ENCODE measurements at regions not wholly inside any gene's neighbourhood (a gene's known extent, or its start where the extent isn't known, plus 50 kb on each side); places are given as distances from the start of the nearest gene placed in this dataset.

DNA sequence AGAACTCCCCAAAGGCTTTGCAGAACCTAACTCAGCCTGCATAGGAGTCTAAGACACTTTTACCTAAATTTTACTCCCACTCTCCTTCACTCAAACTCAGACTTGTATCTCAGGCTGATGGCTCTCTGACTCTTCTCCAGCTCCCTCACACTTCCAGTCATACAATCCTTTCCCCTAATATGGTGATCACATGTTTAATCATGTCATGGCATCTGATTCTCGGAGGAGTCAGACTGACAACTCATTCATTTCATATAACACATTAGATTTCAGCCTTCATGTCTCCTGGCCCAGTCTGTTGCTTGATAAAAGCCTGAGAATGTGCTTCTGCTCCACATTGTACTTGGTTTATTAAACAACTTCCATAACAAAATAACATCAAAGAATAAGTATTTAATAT, 1503.9 kb upstream of the TENM4 start:
- in situ Hi-C loops (cut with MboI; ENCODE audit: low sequenced_read_pairs) = no loop called here
- no peaks in the 10 kb centered on the region for H3K79me1 ChIP-seq (ENCODE audit: low read depth in 1 of 2, low read length in 2 of 2)
- no peak overlapping the region for H4K8ac ChIP-seq (ENCODE audit: low read depth in 2 of 2, low read length in 2 of 2)
- no peak overlapping the region for H3K14ac ChIP-seq (replicated peaks; ENCODE audit: low read depth, low read length)
- no peak overlapping the region for H2AK5ac ChIP-seq (ENCODE audit: low read depth, low read length)
- no peaks in the 10 kb centered on the region for H3K9me1 ChIP-seq (ENCODE audit: insufficient read depth, low read length)
- dilution Hi-C loops (cut with HindIII; ENCODE audit: low sequenced_read_pairs, unreplicated experiment) = no loop called here
- H4K20me1 ChIP-seq (ENCODE audit: insufficient read depth, low read length) = no peaks in the 10 kb centered on the region
- BruUV-seq (replicated peaks) = no TSS peak
- no peak overlapping the region for H3K9ac ChIP-seq (ENCODE audit: low read depth, low read length)
- no peak overlapping the region for H3K23ac ChIP-seq (ENCODE audit: low read depth, low read length)
- H3K4me1 ChIP-seq (ENCODE audit: control insufficient read depth, insufficient read depth, low read length) = no peaks in the 10 kb centered on the region
- no peaks in the 10 kb centered on the region for H3K36me3 ChIP-seq (ENCODE audit: control insufficient read depth, insufficient read depth, low read length)
- intact Hi-C loops (cut with micrococcal nuclease) = no loop called here
- ATAC-seq (ENCODE audit: low read depth) (no peak), DNase-seq (no peak)
- H3K27me3 ChIP-seq (ENCODE audit: control insufficient read depth, insufficient read depth, low read length) = no peaks in the 10 kb centered on the region
- H3K56ac ChIP-seq (ENCODE audit: extremely low read depth, insufficient read depth, low read length) = no peak overlapping the region
- H2BK20ac ChIP-seq (ENCODE audit: low read depth, low read length) = no peak overlapping the region
- ChIA-PET POLR2A (ENCODE audit: unreplicated experiment) (no interaction called here), CTCF (no interaction called here)
- H3K18ac ChIP-seq (ENCODE audit: low read depth, low read length) = no peak overlapping the region
- no peak overlapping the region for H3K27ac ChIP-seq (ENCODE audit: insufficient read depth, low read length)
- TF ChIP-seq MAFK (IDR thresholded peaks at IDR 0.05; ENCODE audit: low read depth, low read length) (no peak), BHLHE40 (IDR thresholded peaks at IDR 0.05; ENCODE audit: low read depth, low read length) (no peak), SMC3 (IDR thresholded peaks at IDR 0.05; ENCODE audit: low read depth, low read length) (no peak), RFX5 (IDR thresholded peaks at IDR 0.05; ENCODE audit: low read depth, low read length) (no peak), CHD1 (IDR thresholded peaks at IDR 0.05; ENCODE audit: low read depth, low read length) (no peak), FOS (IDR thresholded peaks at IDR 0.05; ENCODE audit: low read depth, low read length) (no peak), RCOR1 (IDR thresholded peaks at IDR 0.05; ENCODE audit: insufficient replicate concordance, low read length) (no peak), RAD21 (IDR thresholded peaks at IDR 0.05; ENCODE audit: low read length) (no peak), CEBPB (IDR thresholded peaks at IDR 0.05; ENCODE audit: low read depth, low read length) (no peak), NFE2L2 (IDR thresholded peaks at IDR 0.05; ENCODE audit: low read depth, low read length) (no peak), MAZ (IDR thresholded peaks at IDR 0.05; ENCODE audit: borderline replicate concordance, low read depth, low read length) (no peak), POLR2A (IDR thresholded peaks at IDR 0.05; ENCODE audit: low read depth, low read length) (no peak), MXI1 (IDR thresholded peaks at IDR 0.05; ENCODE audit: borderline replicate concordance, low read depth, low read length) (no peak)
- TF ChIP-seq, protein P1, sequence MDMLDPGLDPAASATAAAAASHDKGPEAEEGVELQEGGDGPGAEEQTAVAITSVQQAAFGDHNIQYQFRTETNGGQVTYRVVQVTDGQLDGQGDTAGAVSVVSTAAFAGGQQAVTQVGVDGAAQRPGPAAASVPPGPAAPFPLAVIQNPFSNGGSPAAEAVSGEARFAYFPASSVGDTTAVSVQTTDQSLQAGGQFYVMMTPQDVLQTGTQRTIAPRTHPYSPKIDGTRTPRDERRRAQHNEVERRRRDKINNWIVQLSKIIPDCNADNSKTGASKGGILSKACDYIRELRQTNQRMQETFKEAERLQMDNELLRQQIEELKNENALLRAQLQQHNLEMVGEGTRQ (IDR thresholded peaks at IDR 0.05; ENCODE audit: low read depth, low read length) = no peak
- TF ChIP-seq, protein P2, sequence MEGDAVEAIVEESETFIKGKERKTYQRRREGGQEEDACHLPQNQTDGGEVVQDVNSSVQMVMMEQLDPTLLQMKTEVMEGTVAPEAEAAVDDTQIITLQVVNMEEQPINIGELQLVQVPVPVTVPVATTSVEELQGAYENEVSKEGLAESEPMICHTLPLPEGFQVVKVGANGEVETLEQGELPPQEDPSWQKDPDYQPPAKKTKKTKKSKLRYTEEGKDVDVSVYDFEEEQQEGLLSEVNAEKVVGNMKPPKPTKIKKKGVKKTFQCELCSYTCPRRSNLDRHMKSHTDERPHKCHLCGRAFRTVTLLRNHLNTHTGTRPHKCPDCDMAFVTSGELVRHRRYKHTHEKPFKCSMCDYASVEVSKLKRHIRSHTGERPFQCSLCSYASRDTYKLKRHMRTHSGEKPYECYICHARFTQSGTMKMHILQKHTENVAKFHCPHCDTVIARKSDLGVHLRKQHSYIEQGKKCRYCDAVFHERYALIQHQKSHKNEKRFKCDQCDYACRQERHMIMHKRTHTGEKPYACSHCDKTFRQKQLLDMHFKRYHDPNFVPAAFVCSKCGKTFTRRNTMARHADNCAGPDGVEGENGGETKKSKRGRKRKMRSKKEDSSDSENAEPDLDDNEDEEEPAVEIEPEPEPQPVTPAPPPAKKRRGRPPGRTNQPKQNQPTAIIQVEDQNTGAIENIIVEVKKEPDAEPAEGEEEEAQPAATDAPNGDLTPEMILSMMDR (conservative IDR thresholded peaks at IDR 0.05; ENCODE audit: low read depth, low read length) = no peak
- TF ChIP-seq, protein P3, sequence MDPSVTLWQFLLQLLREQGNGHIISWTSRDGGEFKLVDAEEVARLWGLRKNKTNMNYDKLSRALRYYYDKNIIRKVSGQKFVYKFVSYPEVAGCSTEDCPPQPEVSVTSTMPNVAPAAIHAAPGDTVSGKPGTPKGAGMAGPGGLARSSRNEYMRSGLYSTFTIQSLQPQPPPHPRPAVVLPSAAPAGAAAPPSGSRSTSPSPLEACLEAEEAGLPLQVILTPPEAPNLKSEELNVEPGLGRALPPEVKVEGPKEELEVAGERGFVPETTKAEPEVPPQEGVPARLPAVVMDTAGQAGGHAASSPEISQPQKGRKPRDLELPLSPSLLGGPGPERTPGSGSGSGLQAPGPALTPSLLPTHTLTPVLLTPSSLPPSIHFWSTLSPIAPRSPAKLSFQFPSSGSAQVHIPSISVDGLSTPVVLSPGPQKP (IDR thresholded peaks at IDR 0.05; ENCODE audit: borderline replicate concordance, low read depth, low read length) = no peak
- no peak overlapping the region for H3K4ac ChIP-seq (ENCODE audit: low read depth, low read length)
- no peak overlapping the region for H2AK9ac ChIP-seq (replicated peaks; ENCODE audit: low read depth, low read length, poor library complexity)
- H3K4me3 ChIP-seq (ENCODE audit: insufficient read depth, low read depth, low read length) = no peak overlapping the region
- H4K91ac ChIP-seq (ENCODE audit: insufficient read depth, low read depth, low read length) = no peak overlapping the region
- no peak overlapping the region for H2AFZ ChIP-seq (replicated peaks; ENCODE audit: low read length, poor library complexity)
- no peak overlapping the region for H3K4me2 ChIP-seq (ENCODE audit: low read depth, low read length)
- no peaks in the 10 kb centered on the region for H3K9me3 ChIP-seq (ENCODE audit: control insufficient read depth, insufficient read depth, low read length)
- H2BK5ac ChIP-seq (ENCODE audit: low read depth, low read length, poor library complexity, severe bottlenecking) = no peak overlapping the region
- no peak overlapping the region for H2BK15ac ChIP-seq (ENCODE audit: low read depth, low read length)
- WGBS, 2 experiments (ENCODE audit: extremely low coverage in 2 of 2, insufficient read length in 1 of 2) = 20% methylated on average over 1 of the region's 1 CpG; no CpG with 5 or more reads in 1 of the 2 experiments
- H2BK120ac ChIP-seq (ENCODE audit: low read depth, low read length) = no peak overlapping the region
- H4K5ac ChIP-seq (ENCODE audit: low read depth, low read length) = no peak overlapping the region
